ENCODE measurements at regions not wholly inside any gene's neighbourhood (a gene's known extent, or its start where the extent isn't known, plus 50 kb on each side); places are given as distances from the start of the nearest gene placed in this dataset.

GRCh38 chr6:109920911-109921310 lies 57.2 kb upstream of the GPR6 start:
- no peaks in the 10 kb centered on the region for H3K36me3 ChIP-seq (ENCODE audit: control insufficient read depth, insufficient read depth, low read length)
- H3K4me1 ChIP-seq (ENCODE audit: control insufficient read depth, insufficient read depth, low read length), result no peaks in the 10 kb centered on the region
- H3K9me3 ChIP-seq (ENCODE audit: control insufficient read depth, insufficient read depth, low read length), result no peaks in the 10 kb centered on the region
- no peak overlapping the region for H3K27ac ChIP-seq (ENCODE audit: low read depth, low read length)
- no peaks in the 10 kb centered on the region for H3K27me3 ChIP-seq (ENCODE audit: control insufficient read depth, insufficient read depth, low read length)
- H3K9ac ChIP-seq (ENCODE audit: low read depth, low read length), result no peak overlapping the region
- H3K4me3 ChIP-seq (ENCODE audit: low read depth, low read length), result no peak overlapping the region

GRCh38 chr6:109922851-109923250 lies 55.3 kb upstream of the GPR6 start:
- Histone ChIP-seq H3K4me3 (ENCODE audit: low read depth, low read length) (no peak overlapping the region), H3K27me3 (ENCODE audit: control insufficient read depth, insufficient read depth, low read length) (no peaks in the 10 kb centered on the region), H3K36me3 (ENCODE audit: control insufficient read depth, insufficient read depth, low read length) (no peaks in the 10 kb centered on the region), H3K4me1 (ENCODE audit: control insufficient read depth, insufficient read depth, low read length) (no peaks in the 10 kb centered on the region), H3K27ac (ENCODE audit: low read depth, low read length) (no peak overlapping the region), H3K9ac (ENCODE audit: low read depth, low read length) (no peak overlapping the region), H3K9me3 (ENCODE audit: control insufficient read depth, insufficient read depth, low read length) (no peaks in the 10 kb centered on the region)

GRCh38 chr6:109925075-109925474 lies 53.0 kb upstream of the GPR6 start:
- H3K27me3 ChIP-seq (ENCODE audit: control insufficient read depth, insufficient read depth, low read length), result no peaks in the 10 kb centered on the region
- H3K9ac ChIP-seq (ENCODE audit: low read depth, low read length), result no peak overlapping the region
- no peaks in the 10 kb centered on the region for H3K4me1 ChIP-seq (ENCODE audit: control insufficient read depth, insufficient read depth, low read length)
- H3K4me3 ChIP-seq (ENCODE audit: low read depth, low read length), result no peak overlapping the region
- H3K27ac ChIP-seq (ENCODE audit: low read depth, low read length), result no peak overlapping the region
- no peaks in the 10 kb centered on the region for H3K36me3 ChIP-seq (ENCODE audit: control insufficient read depth, insufficient read depth, low read length)
- no peaks in the 10 kb centered on the region for H3K9me3 ChIP-seq (ENCODE audit: control insufficient read depth, insufficient read depth, low read length)

- no peak overlapping the region for H3K27ac ChIP-seq (ENCODE audit: low read depth, low read length)
- no peak overlapping the region for H3K4me3 ChIP-seq (ENCODE audit: low read depth, low read length)
- no peaks in the 10 kb centered on the region for H3K9me3 ChIP-seq (ENCODE audit: control insufficient read depth, insufficient read depth, low read length)
- no peak overlapping the region for H3K9ac ChIP-seq (ENCODE audit: low read depth, low read length)
- no peaks in the 10 kb centered on the region for H3K4me1 ChIP-seq (ENCODE audit: control insufficient read depth, insufficient read depth, low read length)
- no peaks in the 10 kb centered on the region for H3K27me3 ChIP-seq (ENCODE audit: control insufficient read depth, insufficient read depth, low read length)
- H3K36me3 ChIP-seq (ENCODE audit: control insufficient read depth, insufficient read depth, low read length), result no peaks in the 10 kb centered on the region
These were observed 51.1 kb upstream of the GPR6 start for GRCh38 chr6:109927052-109927451.

All from HUES48 (cell line).